HEK293T (cell line): ENCODE measurements at regions not wholly inside any gene's neighbourhood (a gene's known extent, or its start where the extent isn't known, plus 50 kb on each side); places are given as distances from the start of the nearest gene placed in this dataset.

ENCODE experiments used
- ARNT ChIP-seq: fragments of 450-650 bp; IDR thresholded peaks from 2 replicates; pipeline ENCODE4 v1.6.1; 2017; ENCODE audit warnings: mild to moderate bottlenecking
- LEF1 ChIP-seq: fragments of 450-650 bp; IDR thresholded peaks from 2 replicates; pipeline ENCODE4 v1.6.1; 2017; ENCODE audit warnings: mild to moderate bottlenecking, borderline replicate concordance
- NFRKB ChIP-seq: fragments of 450-650 bp; IDR thresholded peaks from 2 replicates; pipeline ENCODE4 v1.6.1; 2016; ENCODE audit warnings: mild to moderate bottlenecking, moderate library complexity

GRCh38 chr13:104105418-104106355 is 1039.5 kb upstream of the SLC10A2 start:
- no peak for TF ChIP-seq NFRKB
- no peak for TF ChIP-seq ARNT
- TF ChIP-seq LEF1, result no peak
